AG08395 (cell line): ENCODE measurements at regions not wholly inside any gene's neighbourhood (a gene's known extent, or its start where the extent isn't known, plus 50 kb on each side); places are given as distances from the start of the nearest gene placed in this dataset.

Experiments used
- DNase-seq: peaks from one replicate; pipeline ENCODE4 v3.0.0; 2012; ENCODE audit warnings: mixed read lengths, low spot score

DNA sequence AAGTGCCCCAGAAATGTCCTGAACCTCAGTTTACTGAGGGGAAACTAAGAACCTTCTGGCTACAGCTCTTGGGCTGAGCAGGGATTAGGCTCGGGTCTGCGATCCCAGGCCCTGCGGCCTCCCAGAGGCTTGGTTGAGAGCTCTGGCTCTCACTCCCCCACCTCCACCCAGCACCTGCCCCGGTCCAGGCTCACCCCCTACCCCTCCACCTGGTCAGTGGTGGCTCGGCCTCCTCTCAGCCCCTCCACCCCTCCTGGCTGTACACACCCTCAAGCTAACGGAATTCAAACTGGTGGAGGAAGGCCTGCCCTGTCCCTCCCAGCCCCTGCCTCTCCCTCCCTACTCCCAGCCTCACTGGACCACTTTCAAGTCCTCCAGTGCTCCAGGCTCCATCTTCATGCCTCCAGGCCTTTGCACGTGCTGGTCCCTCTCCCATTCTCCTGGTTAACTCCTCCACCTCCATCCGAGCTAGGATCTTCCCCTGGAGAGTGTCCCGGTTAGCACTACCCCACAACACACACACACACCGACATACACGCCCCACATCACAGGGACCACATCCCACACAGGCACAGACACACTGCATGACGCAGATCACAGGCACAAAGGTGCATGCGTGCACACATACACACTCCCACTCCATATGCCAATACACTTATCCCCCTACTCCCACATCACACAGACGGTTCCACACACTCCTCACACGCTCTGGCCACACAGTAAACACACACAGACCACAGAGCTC is 130.9 kb downstream of the C9orf50 start:
- no peak for DNase-seq

DNA sequence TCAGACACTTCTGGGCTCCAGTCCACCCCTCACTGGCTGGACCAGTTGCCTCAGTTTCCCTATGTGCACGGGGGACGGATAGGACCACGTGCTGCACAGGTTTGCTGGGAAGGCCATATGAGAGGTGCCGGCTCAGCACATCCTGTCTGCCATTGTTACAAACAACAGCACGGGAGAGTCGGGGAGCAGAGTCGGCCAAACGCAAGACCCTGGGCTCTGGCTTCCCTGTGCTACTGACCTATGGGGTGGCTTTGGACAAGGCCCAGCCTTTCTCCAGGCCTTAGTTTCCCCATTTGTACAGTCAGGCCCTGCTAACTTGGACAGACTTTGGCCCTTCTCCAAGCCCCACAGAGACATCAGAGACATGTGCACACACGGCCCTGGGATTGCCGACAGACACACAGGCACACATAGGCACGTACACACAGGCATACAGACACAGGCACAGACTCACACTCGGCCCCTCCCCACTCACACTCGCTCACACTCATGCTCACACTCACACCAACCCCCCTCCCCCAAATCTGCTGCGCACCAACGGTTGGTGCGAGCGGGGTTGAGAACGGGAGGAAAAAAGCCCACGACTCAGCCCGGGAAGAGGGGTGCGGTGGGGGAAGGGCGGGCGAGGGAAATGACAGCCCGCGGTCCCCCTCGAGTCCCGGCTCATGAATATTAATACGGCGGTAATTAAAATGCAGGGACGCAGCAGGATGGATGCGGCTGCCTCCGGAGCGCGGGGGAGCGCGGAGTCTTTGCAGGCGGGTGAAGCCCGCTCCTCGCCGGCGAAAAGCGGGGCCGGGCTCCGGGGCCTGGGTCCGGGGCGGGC is 133.0 kb downstream of the C9orf50 start:
- no peak for DNase-seq

DNA sequence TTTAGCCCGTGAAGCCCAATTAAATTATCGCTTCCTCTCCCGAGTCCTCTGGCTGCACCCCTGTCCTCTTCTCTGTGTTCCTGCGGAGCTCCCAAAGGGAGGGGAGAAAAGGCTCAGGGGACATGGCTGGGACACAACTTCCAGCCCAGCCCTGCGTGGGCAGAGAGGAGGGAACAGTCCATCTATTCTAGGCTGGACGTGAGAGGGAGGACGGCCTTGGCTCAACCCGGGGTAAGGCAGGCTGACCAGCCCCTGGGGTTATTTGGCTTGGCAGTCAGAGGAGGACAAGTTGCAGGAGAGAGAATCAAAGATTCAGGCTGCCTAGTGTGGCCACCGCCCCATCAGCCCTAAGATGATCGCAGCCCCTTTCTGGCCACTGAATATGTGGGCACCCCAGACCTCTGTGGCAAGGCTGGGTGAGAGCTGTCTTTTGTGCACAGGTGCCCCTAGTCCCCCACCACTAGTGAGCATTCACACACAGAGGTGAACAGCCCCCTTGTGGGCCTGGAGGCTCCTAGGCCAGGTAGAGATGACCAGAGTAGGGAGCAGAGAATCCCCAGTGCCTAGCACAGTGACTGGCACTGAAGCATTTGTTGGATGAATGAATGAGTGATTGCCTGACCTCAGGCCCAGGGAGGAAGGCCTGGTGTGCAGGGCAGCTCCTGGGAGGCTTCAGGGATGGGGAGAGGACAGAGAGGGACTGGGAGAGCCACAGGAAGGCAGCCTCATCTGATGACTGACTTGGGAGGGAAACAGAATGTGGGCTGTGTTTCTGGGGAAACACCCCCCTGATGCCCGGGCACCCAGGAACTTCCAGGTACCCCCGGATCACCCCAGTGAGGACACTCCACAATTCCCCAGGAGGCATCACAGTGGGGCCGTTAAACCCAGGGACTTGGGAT is 133.9 kb downstream of the C9orf50 start:
- peak; percentile 68 for DNase-seq

DNA sequence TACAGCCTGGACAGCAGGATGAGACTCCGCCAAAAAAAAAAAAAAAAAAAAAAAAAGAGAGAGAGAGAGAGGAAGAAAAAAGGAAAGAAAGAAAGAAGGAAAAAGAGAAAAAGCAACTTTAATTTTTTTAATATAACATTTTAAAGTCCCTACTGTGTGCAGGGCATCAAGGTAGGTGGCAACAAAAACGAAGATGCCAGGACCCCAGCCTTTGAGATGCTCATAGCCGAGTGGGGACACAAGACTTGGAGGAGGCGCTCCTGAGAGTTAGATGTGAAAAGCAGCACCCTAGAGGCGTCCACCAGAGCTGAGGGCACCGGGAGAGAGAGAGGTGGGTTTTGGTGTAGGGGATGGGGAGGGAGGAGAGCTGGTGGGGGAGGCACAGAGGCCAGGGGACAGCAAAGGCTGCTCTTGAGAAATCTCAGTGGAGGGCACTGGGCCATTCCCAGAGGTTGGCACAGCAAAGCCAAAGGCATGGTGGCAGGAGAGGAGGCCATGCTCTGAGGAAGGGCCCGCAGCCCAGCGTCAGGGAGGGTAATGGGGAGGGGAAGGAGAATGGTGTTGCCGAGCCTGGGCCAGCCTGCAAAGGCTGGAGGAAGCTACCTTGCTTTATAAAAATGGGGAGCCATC is 135.6 kb downstream of the C9orf50 start:
- DNase-seq = no peak

DNA sequence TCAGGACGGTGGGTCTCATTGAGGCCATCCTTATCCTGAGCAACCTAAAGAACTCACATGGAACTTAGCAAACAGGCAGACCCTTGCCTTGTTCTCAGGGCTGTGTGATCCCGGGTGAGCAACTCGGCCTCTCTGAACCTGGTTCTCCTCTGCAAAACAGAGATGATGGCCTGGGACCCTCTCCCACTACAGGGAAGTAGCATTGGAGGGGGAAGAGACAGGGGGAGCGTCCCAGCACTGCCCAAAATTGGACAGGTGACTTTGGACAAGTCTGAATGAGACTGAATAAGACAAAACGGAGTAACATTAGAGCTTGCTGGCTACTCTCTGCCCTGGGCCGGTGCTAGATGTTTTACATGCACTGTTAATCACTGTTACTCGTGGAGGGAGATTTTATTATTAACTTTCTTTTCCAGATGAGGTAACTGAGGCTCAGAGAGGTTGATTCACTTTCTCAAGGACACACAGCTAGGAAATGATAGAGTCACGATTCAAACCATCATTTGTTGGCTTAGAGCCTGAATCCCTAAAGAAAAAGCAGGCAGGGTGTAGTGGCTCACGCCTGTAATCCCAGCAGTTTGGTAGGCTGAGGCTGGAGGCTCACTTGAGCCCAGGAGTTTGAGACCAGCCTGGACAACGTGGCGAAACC is 136.4 kb downstream of the C9orf50 start:
- no peak for DNase-seq

DNA sequence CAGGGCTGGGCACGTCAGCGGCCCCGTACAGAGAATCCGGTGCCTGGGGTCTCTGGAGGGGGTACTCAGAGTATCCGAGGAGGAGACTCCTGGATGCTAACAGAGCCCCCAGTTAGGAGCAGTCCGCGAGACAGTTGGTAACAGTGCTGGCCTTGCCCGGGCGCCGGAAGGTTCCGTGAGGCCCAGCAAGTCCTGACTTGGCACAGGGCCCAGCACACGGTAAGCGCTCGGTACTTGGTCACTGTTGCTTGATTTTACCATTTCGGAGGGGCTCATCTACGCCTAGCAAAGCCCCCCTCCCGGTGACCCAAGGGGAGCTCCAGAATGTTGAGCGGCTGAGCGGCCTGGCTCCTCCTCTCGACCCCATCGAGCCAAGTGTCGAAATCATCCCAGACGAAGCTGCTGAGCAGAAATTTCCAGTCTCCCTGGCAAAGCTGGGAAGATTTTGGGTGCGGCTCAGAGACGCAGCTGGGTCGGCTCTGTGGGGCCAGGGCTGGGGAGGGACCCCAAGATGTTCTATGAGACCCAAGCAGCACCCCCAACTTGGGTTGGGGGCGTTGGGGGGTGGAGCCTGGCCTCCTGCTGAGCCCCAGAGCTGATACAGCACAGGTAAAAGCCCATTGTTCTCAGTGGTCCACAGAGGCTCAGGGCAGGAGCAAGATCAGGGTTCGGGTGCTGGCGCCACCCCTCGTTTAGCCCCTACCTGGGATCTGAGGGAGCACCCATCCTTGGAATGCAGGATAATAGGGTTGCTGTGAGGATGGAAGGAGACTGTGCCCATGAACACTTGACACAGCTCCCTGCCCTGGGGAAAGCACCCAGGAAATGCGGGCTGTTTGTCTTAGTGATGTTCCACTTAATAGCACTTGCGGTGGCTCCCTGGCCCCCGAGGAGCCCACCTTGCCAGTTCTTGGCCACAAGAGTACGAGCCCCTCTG is 137.2 kb downstream of the C9orf50 start:
- DNase-seq = peak; percentile 87

DNA sequence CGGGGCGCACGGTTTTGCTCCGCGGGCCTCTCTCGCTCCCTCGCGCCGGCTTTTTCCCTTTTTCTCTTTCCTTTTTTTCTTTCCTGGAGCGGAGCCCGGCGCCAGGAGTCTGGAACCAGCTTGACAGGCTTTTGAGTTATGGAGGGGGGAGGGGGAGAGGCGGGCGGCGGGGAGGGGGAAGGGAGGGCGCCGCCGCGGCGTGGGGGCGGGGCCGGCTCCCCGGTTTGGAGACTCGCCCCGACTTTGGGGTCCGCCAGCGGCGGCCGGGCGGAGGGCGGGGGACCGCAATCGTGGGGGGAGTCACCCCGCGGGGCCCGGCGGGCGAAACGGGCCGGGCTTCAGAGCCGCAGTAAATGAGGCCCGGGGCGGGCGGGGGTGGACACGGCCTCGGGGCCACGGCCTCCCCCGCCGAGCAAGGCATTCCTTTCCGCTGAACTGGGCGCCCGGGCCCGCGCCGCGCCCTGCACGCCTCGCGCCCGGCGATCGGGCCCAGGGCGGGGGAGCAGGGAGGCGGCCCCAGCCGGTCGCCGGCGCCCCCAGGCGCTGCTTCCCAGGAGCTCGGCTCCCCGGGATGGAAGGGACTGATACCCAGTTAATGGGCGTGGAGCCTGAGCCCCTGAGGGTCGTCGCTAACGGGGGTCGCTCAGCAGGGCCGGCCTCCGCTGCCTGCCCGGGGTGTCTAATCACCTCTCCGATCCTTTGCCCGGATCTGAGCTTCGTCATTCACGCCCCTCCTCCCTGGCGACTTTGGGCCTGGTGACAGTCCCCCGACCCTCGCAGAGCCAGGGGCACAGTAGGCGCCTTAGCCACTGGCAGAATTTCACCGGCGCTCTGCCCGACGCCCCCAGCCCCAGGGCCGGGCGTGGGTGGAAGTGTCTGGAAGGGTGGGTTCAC is 138.1 kb downstream of the C9orf50 start:
- peak; percentile 88 for DNase-seq

DNA sequence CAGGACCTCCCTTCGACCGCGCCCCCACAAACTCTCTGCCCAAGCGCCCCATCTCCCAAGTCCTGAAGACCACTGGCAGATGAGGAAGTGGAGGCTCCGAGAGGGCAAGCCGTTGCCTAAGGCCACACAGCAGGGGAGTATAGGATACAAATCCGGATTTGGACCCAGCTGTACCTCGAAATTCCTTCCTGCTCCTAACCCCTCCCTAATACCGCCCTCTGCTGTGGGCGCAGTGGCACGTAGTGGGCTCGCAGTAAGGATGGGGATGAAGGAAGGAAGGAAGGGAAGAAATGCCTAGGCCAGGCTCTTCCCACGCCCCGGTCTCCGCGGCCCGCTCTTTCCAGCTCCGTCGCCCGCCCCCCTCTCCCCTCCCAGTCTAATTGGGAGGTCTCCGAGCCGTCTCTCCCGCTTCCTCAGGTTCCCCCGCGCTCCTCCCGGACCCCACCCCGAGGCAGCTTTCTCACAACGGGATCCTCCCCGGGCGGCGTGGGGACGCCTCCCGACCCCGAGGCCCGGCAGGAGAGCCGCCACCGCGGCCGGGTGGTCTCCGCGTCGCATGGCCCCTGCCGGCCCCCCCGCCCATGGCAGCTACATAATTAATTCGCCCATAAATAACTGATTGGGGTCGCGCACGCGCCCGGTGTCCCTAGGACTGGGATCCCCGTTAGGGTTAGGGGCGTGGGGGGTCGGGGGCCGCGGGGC is 138.9 kb downstream of the C9orf50 start:
- DNase-seq = peak; percentile 30

DNA sequence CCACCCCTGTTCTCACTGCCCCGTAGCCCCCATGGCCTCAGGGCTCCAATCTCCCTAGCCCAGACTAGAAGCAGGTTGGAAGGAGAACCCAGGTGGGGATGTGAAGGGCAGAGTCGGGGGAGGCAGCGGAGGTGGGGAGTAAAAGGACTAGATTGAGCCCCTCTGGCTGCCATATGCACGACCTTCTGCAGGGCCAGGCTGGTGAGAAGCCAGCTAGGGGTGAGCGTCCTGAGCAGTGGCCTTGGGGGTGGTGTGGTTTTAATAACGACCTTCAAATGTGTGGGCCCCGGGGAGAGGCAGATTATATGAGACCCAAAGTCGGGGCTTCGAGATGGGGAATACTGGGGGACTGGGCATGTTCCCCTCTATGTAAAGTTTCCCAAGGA is 139.5 kb downstream of the C9orf50 start:
- no peak for DNase-seq

DNA sequence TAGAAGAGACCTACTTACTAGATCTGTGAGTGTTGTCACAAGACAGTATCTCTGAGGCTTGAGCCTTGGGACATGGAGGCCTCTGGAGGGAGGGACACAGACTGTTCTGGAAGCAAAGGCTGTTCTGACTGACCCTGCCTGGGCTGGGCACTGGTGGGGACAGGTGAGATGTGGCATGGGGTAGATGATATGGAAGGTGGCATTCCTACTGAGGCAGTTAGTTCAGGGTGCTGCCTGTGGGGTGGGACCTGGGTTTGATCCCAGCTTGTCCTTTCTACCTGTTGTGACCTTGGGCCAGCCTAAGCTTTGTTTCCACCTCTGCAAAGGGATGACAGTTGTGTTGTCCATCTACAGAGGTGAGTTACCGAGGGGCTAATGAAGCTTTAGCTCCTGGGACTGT is 140.2 kb downstream of the C9orf50 start:
- no peak for DNase-seq

DNA sequence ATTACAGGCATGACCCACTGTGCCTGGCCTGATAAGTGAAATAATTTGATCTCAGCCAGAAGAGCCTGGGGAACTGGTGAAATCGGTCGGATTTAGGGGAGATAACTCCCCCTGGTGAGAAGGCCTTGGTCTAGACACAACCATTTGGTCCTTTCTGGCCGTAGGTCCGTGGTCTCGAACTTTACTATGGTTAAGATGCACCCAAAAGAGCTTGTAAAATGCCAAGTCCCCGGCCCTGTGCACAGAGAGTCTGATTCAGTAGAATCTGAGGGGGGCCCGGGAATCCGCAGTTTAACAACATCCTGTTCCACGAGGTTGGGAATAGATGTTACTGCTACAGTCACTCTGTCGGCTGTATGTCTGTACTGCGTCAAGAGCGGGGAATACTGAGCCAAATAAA is 140.7 kb downstream of the C9orf50 start:
- DNase-seq = no peak

DNA sequence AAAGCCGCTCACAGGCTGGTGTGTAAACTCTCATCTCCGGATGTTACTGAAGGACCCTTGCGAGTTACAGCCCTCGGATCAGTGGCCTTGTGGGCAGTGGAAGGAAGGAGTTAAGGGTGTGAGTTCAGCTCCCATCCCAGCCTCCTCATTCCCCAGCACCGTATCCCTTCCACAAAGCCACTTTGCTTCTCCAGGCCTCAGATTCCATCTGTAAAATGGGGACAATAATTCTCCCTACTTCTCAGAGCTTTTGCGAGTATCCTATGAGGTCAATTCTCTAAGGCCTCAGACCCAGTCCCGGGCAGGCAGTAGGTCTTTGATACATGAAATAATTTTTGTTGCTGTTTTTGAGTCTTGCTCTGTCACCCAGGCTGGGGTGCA is 141.3 kb downstream of the C9orf50 start:
- no peak for DNase-seq

DNA sequence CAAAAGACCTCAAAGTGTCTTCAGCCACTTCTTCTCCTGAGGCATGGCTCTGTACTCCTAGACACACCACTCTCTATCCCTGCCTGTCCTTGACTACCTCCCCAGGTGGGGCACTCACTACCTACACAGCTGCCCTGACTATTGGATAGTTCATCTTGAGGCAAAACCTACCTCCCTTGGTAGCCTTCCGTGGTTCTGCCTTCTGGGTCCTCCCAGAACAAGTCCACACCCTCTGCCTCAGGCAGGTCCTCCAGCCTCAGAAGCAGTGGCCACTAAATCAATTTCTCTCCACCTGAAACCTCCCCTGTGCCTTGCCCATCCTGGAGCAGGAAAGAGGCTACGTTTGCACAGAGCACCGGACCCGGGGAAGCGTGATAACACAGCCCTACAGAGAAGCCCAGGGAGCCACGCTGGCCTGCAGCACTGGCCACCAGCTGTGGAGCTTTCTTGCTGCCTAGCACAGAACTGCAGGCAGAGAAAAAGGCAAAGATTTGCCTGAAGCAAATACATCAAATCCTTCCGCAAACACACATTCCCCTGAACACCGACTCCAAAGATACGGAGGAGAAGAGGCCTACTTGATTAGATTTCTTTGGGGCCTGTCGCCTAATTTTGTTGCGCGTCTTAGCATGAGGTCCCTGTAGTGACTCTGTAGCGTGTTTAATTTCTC is 141.8 kb downstream of the C9orf50 start:
- DNase-seq = no peak

DNA sequence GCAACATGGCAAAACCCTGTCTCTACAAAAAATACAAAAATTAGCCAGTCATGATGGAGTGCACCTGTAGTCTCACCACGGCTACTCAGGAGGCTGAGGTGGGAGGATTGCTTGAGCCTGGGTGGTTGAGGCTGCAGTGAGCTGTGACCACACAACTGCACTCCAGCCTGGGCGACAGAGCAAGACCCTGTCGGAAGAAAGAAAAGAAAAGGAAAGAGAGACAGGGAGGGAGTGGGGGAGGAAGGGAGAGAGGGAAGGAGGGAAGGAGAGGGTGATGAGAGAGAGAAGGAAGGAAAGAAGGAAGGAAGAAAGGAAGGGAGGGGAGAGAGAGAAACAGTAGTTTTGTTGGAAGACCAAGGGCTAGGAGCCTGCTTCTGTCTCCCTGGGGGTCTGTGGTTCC is 142.4 kb downstream of the C9orf50 start:
- DNase-seq = no peak

DNA sequence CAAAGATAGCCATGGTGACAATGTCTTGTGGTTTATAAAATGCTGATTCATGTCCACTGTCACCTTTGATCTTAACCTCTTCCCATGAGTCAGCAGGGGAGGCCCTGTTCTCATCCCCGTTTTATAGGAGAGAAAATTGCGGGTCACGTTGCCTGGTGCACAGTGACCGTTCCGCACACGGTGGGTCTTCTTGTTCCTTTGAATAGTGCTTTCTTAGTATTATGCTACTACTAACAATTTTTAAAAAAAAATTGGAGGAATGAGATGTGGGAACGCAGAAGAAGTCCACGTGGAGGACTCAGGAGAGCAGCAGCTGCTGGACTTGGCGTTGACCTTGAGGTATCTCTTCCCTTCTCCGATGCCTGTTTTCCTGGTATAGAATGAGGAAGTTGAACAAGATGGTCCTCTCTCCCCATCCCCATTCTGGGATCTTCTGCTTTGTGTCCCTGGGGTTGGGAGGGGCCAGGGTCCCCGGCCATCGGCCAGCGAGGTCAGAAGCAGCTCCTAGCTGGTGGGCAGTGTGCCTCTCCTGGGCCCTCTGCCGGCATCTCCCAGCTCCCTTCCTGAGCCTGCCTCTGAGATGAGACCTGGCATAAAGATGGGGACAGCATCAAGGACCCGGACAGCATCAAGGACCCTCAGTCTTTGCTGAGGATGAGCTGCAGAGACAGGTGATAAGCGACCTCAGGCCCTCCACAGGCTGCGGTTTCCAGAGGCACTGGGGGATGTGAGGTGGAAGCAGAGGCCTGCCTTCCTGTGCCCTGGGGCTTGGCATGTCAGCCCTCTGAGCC is 143.9 kb downstream of the C9orf50 start:
- DNase-seq = no peak

DNA sequence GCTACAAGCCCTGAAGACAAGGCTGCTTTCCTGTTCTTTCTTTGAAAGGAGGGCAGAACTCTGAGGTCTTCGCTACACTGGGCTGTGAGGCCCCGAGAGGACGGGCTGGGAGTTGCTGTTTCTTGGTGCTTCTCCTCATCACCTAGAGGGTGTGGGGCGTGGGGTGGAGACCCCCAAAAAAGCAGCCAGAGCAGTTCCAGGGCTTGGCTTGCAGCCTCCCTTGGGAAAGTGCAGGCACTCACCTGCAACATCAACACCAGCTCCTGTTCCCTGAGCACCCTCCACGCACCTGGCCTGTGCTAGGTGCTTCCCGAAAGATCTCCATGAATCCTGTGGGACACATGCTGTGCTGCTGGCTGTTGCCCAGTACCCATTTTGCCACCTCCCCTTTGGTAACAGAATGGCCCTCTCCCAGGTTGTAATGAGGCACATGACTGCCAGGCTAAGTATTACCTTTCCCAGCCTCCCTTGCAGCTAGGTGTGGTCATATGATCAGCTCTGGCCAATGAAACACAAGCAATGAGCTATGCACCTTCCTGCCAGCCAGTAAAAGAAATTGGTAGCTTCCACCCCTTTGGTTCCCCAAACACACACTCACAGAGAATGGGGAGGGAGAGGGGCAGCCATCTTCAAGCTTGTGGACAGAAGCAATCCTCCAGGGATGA is 146.0 kb downstream of the C9orf50 start:
- no peak for DNase-seq
